Ovary (tissue), 3 donors: ENCODE measurements at regions not wholly inside any gene's neighbourhood (a gene's known extent, or its start where the extent isn't known, plus 50 kb on each side); places are given as distances from the start of the nearest gene placed in this dataset.

Experiments used
- CTCF ChIP-seq, 3 donors: fragments of 450-650 bp in 2 of 3; fragments of 200-600 bp in 1 of 3; IDR thresholded peaks; one replicate each; pipeline versions ENCODE4 v1.5.1 to v1.8.0; 2016 to 2022; ENCODE audit warnings: antibody characterized with exemption in 3 of 3, mild to moderate bottlenecking in 1 of 3
- EP300 ChIP-seq: sonication (generic); formaldehyde crosslinking; IDR thresholded peaks from one replicate; pipeline ENCODE4 v1.6.1; 2017; ENCODE audit warnings: antibody characterized with exemption
- POLR2A ChIP-seq: fragments of 450-650 bp; IDR thresholded peaks from one replicate; pipeline ENCODE4 v1.6.1; 2017; ENCODE audit warnings: antibody characterized with exemption, mild to moderate bottlenecking, moderate library complexity
- donor health status: DM: no; HTN: no; CAD: no.

- TF ChIP-seq CTCF (IDR thresholded peaks at IDR 0.05) (no peak), POLR2A (no peak), EP300 (no peak)
Observed at GRCh38 chr1:14011132-14011531, 311.1 kb downstream of the PRDM2 start.
